Loucy (cell line): ENCODE measurements at regions not wholly inside any gene's neighbourhood (a gene's known extent, or its start where the extent isn't known, plus 50 kb on each side); places are given as distances from the start of the nearest gene placed in this dataset.

Experiments used
- H2AFZ ChIP-seq: fragments of 200-600 bp; sonication (generic); 2 replicates; pipeline ENCODE4 v1.6.0; 2016; ENCODE audit warnings: antibody characterized with exemption, mild to moderate bottlenecking, low read length, moderate library complexity
- H3F3A ChIP-seq: fragments of 200-600 bp; 2 replicates; pipeline ENCODE4 v1.6.0; 2016; ENCODE audit warnings: antibody characterized with exemption, low read depth, mild to moderate bottlenecking
- H3K27me3 ChIP-seq: fragments of 200-600 bp; sonication (generic); 2 replicates; pipeline ENCODE4 v1.6.1; 2014; ENCODE audit warnings: low read length, mild to moderate bottlenecking; ENCODE audit not compliant: insufficient read depth, poor library complexity, severe bottlenecking
- H3K36me3 ChIP-seq: fragments of 200-600 bp; sonication (generic); 2 replicates; pipeline ENCODE4 v1.6.1; 2016; ENCODE audit warnings: low read length; ENCODE audit not compliant: insufficient read depth
- H3K4me1 ChIP-seq: fragments of 200-600 bp; sonication (generic); 2 replicates; pipeline ENCODE4 v1.5.1; 2014; ENCODE audit warnings: low read length, mild to moderate bottlenecking; ENCODE audit not compliant: insufficient read depth, poor library complexity, severe bottlenecking
- H3K4me2 ChIP-seq: fragments of 200-600 bp; sonication (generic); 2 replicates; pipeline ENCODE4 v1.6.0; 2014; ENCODE audit warnings: antibody characterized with exemption, low read length, low read depth, mild to moderate bottlenecking; ENCODE audit not compliant: poor library complexity, severe bottlenecking
- H3K4me3 ChIP-seq: fragments of 200-600 bp; sonication (generic); 2 replicates; pipeline ENCODE4 v1.5.1; 2014; ENCODE audit warnings: low read length, mild to moderate bottlenecking, mixed read lengths; ENCODE audit not compliant: poor library complexity, severe bottlenecking
- H3K79me2 ChIP-seq: fragments of 200-600 bp; sonication (generic); 2 replicates; pipeline ENCODE4 v1.6.1; 2014; ENCODE audit warnings: low read length; ENCODE audit not compliant: insufficient read depth
- H3K9ac ChIP-seq: fragments of 200-600 bp; sonication (generic); 2 replicates; pipeline ENCODE4 v1.6.0; 2014; ENCODE audit warnings: mild to moderate bottlenecking, low read depth, low read length, moderate library complexity; ENCODE audit not compliant: poor library complexity, severe bottlenecking
- H3K9me2 ChIP-seq: fragments of 200-600 bp; sonication (generic); replicated peaks from 2 replicates; pipeline ENCODE4 v1.6.1; 2016; ENCODE audit warnings: low read depth, low read length, mixed read lengths
- H3K9me3 ChIP-seq: fragments of 200-600 bp; sonication (generic); 2 replicates; pipeline ENCODE4 v1.6.1; 2014; ENCODE audit warnings: mild to moderate bottlenecking, antibody characterized with exemption, low read length, low read depth; ENCODE audit not compliant: insufficient read depth
- H4K20me1 ChIP-seq: fragments of 200-600 bp; sonication (generic); 2 replicates; pipeline ENCODE4 v1.6.0; 2014; ENCODE audit warnings: antibody characterized with exemption, low read length, mild to moderate bottlenecking; ENCODE audit not compliant: insufficient read depth, poor library complexity, severe bottlenecking
- CTCF ChIP-seq: fragments of 200-600 bp; sonication (generic); conservative IDR thresholded peaks from 2 replicates; pipeline ENCODE4 v1.5.1; 2014; ENCODE audit warnings: mild to moderate bottlenecking, antibody characterized with exemption, low read length
- EZH2phosphoT487 ChIP-seq: fragments of 200-600 bp; IDR thresholded peaks from 2 replicates; pipeline ENCODE4 v1.6.1; 2018; ENCODE audit warnings: antibody characterized with exemption, mild to moderate bottlenecking, moderate library complexity, borderline replicate concordance

GRCh38 chr7:70886547-70886946 lies 245.4 kb upstream of the GALNT17 start:
- Histone ChIP-seq H3K9me3 (no peaks in the 10 kb centered on the region; the same call in 1 of the 2 replicates), H3F3A (no peaks in the 10 kb centered on the region), H3K9ac (no peak overlapping the region), H3K36me3 (no peaks in the 10 kb centered on the region), H2AFZ (no peak overlapping the region), H3K27me3 (no peaks in the 10 kb centered on the region), H3K4me3 (no peak overlapping the region), H3K9me2 (no peaks in the 10 kb centered on the region), H3K4me1 (no peaks in the 10 kb centered on the region), H3K79me2 (no peaks in the 10 kb centered on the region), H3K4me2 (no peak overlapping the region), H4K20me1 (no peaks in the 10 kb centered on the region)
- TF ChIP-seq EZH2phosphoT487 (no peak), CTCF (no peak)

GRCh38 chr7:70887186-70887585 lies 244.8 kb upstream of the GALNT17 start:
- no peak for TF ChIP-seq CTCF
- no peak for TF ChIP-seq EZH2phosphoT487

GRCh38 chr7:70890147-70890969 lies 241.6 kb upstream of the GALNT17 start:
- no peak for TF ChIP-seq EZH2phosphoT487
- no peak for TF ChIP-seq CTCF
- no peaks in the 10 kb centered on the region for H3F3A ChIP-seq
- H3K4me1 ChIP-seq: no peaks in the 10 kb centered on the region
- no peaks in the 10 kb centered on the region for H4K20me1 ChIP-seq
- no peak overlapping the region for H3K4me2 ChIP-seq
- no peaks in the 10 kb centered on the region for H3K9me2 ChIP-seq
- H3K36me3 ChIP-seq: no peaks in the 10 kb centered on the region
- no peaks in the 10 kb centered on the region for H3K79me2 ChIP-seq
- H3K9me3 ChIP-seq: no peaks in the 10 kb centered on the region; the same call in 1 of the 2 replicates
- no peak overlapping the region for H3K9ac ChIP-seq
- no peak overlapping the region for H3K4me3 ChIP-seq
- H2AFZ ChIP-seq: no peak overlapping the region
- H3K27me3 ChIP-seq: no peaks in the 10 kb centered on the region

More at GRCh38 chr7:70887186-70887585, 244.8 kb upstream of the GALNT17 start:
- H3K27me3 ChIP-seq: no peaks in the 10 kb centered on the region
- no peak overlapping the region for H2AFZ ChIP-seq
- no peaks in the 10 kb centered on the region for H4K20me1 ChIP-seq
- no peaks in the 10 kb centered on the region for H3F3A ChIP-seq
- H3K79me2 ChIP-seq: no peaks in the 10 kb centered on the region
- no peaks in the 10 kb centered on the region for H3K9me2 ChIP-seq
- H3K9ac ChIP-seq: no peak overlapping the region
- no peaks in the 10 kb centered on the region; the same call in 1 of the 2 replicates for H3K9me3 ChIP-seq
- no peak overlapping the region for H3K4me2 ChIP-seq
- H3K4me3 ChIP-seq: no peak overlapping the region
- no peaks in the 10 kb centered on the region for H3K36me3 ChIP-seq
- H3K4me1 ChIP-seq: no peaks in the 10 kb centered on the region
